CD4-positive, alpha-beta T cell (primary cell): ENCODE measurements at regions not wholly inside any gene's neighbourhood (a gene's known extent, or its start where the extent isn't known, plus 50 kb on each side); places are given as distances from the start of the nearest gene placed in this dataset.

ENCODE experiments used
- ATAC-seq: fragments of 200-7000 bp; cut with Tn5 transposase; one replicate; pipeline ENCODE4 v1.10.0; 2022; ENCODE audit warnings: mild to moderate bottlenecking; ENCODE audit not compliant: poor library complexity
- CTCF ChIA-PET: fragments of 350-600 bp; sonication (Branson Sonifier 250); formaldehyde crosslinking; loops from one replicate; lab custom pipeline; 2021; ENCODE audit warnings: antibody characterized with exemption, inconsistent platforms; lab: Charles Lee
- POLR2A ChIA-PET: fragments of 350-600 bp; sonication (Branson Sonifier 250); formaldehyde crosslinking; loops from one replicate; lab custom pipeline; 2021; ENCODE audit warnings: antibody characterized with exemption, inconsistent platforms; lab: Charles Lee
- DNase-seq, 14 experiments: peaks; one replicate each; pipeline ENCODE4 v3.0.0-alpha.2; 2013 to 2020; ENCODE audit warnings: mixed read lengths in 2 of 14
- H3K27ac ChIP-seq, 2 donors: one replicate each; pipeline versions ENCODE4 v1.5.1 to v1.7.0; 2013; ENCODE audit warnings: low read length in 2 of 2, low read depth in 1 of 2, mild to moderate bottlenecking in 1 of 2
- H3K27me3 ChIP-seq, 2 experiments: 1 replicate in 1 of 2; 2 replicates in 1 of 2; pipeline versions ENCODE4 v1.6.1 to v1.7.0; 2013; ENCODE audit warnings: low read length in 2 of 2, control low read depth in 1 of 2, mild to moderate bottlenecking in 1 of 2, moderate library complexity in 1 of 2; ENCODE audit not compliant: insufficient read depth in 2 of 2, control insufficient read depth in 1 of 2
- H3K36me3 ChIP-seq: one replicate; pipeline ENCODE4 v1.6.1; 2013; ENCODE audit warnings: low read length, control low read depth; ENCODE audit not compliant: insufficient read depth
- H3K4me1 ChIP-seq: one replicate; pipeline ENCODE4 v1.6.1; 2013; ENCODE audit warnings: low read length, control low read depth; ENCODE audit not compliant: insufficient read depth
- H3K4me3 ChIP-seq: one replicate; pipeline ENCODE4 v1.5.1; 2013; ENCODE audit warnings: mild to moderate bottlenecking, low read length, moderate library complexity
- H3K9me3 ChIP-seq, 2 experiments: 1 replicate in 1 of 2; 2 replicates in 1 of 2; pipeline versions ENCODE4 v1.6.1 to v1.7.0; 2013; ENCODE audit warnings: low read length in 2 of 2, mild to moderate bottlenecking in 2 of 2, control low read depth in 1 of 2, moderate library complexity in 1 of 2; ENCODE audit not compliant: control insufficient read depth in 1 of 2, insufficient read depth in 1 of 2
- H3K27ac Mint-ChIP-seq: one replicate; pipeline ENCODE4 v1.8.0; 2020; ENCODE audit warnings: mixed read lengths
- H3K27me3 Mint-ChIP-seq: one replicate; pipeline ENCODE4 v1.8.0; 2021; ENCODE audit warnings: mixed read lengths
- H3K36me3 Mint-ChIP-seq: one replicate; pipeline ENCODE4 v1.8.0; 2021; ENCODE audit warnings: low read depth, mixed read lengths
- H3K4me1 Mint-ChIP-seq: one replicate; pipeline ENCODE4 v1.8.0; 2021; ENCODE audit warnings: low read depth, mixed read lengths
- H3K4me3 Mint-ChIP-seq: one replicate; pipeline ENCODE4 v1.8.0; 2020; ENCODE audit warnings: mild to moderate bottlenecking, mixed read lengths
- H3K9me3 Mint-ChIP-seq: one replicate; pipeline ENCODE4 v1.8.0; 2020; ENCODE audit warnings: mixed read lengths
- intact Hi-C, 2 experiments: fragments of 100-400 bp; cut with DNase I in 1 of 2; cut with micrococcal nuclease in 1 of 2; formaldehyde crosslinking; loops; one replicate each; pipeline versions ENCODE4 v1.15.1 to v1.9.0; 2023 to 2025; cut with DNase I, micrococcal nuclease
- TF ChIP-seq, protein P1 (sequence below): fragments of 200-600 bp; IDR thresholded peaks from one replicate; pipeline ENCODE4 v1.8.0; 2022; ENCODE audit warnings: antibody characterized with exemption, mild to moderate bottlenecking

DNA sequence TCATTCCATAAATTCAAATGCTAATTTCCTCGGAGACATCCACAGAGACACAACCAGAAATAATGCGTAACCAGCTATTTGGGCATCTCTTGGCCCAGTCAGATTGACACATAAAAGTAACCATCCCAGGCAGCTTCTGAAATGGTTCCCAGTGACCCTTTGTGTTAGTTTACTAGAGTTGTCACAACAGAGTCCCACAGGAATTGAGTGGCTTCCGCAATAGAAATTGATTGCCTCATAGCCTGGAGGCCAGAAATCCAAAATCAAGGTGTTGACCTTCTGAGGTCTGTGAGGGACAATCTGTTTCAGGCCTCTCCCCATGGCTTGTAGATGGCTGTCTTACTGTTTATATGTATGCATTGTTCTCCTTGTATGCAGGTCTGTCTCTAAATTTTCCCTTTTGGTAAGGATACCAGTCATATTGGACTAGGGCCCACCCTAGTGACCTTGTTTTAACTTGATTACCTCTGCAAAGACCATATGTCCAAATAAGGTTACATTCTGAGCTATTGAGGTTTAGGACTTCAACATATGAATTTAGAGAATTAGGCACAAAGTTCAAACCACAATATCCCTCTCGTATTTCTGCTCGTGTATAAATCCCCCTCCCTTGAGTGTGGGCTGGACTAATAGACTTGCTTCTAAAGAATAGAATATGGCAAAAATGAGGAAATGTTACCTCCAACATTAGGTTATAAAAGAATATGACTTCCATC is 78.2 kb upstream of the FGGY start:
- H3K9me3 Mint-ChIP-seq, result no peaks in the 10 kb centered on the region
- no peak overlapping the region for H3K27ac Mint-ChIP-seq
- no peaks in the 10 kb centered on the region for H3K4me1 ChIP-seq
- H3K4me3 ChIP-seq, result no peak overlapping the region
- no peak for ATAC-seq
- DNase-seq, result no peak
- TF ChIP-seq, protein P1, sequence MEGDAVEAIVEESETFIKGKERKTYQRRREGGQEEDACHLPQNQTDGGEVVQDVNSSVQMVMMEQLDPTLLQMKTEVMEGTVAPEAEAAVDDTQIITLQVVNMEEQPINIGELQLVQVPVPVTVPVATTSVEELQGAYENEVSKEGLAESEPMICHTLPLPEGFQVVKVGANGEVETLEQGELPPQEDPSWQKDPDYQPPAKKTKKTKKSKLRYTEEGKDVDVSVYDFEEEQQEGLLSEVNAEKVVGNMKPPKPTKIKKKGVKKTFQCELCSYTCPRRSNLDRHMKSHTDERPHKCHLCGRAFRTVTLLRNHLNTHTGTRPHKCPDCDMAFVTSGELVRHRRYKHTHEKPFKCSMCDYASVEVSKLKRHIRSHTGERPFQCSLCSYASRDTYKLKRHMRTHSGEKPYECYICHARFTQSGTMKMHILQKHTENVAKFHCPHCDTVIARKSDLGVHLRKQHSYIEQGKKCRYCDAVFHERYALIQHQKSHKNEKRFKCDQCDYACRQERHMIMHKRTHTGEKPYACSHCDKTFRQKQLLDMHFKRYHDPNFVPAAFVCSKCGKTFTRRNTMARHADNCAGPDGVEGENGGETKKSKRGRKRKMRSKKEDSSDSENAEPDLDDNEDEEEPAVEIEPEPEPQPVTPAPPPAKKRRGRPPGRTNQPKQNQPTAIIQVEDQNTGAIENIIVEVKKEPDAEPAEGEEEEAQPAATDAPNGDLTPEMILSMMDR, result no peak
- CTCF ChIA-PET, result no interaction called here
- no peak overlapping the region for H3K27ac ChIP-seq
- no peaks in the 10 kb centered on the region for H3K27me3 Mint-ChIP-seq
- H3K4me3 Mint-ChIP-seq, result no peak overlapping the region
- H3K9me3 ChIP-seq, result no peaks in the 10 kb centered on the region
- no peaks in the 10 kb centered on the region for H3K27me3 ChIP-seq
- H3K36me3 Mint-ChIP-seq, result no peaks in the 10 kb centered on the region
- no peaks in the 10 kb centered on the region for H3K4me1 Mint-ChIP-seq
- POLR2A ChIA-PET, result no interaction called here
- H3K36me3 ChIP-seq, result no peaks in the 10 kb centered on the region
- intact Hi-C loops, result no loop called here

DNA sequence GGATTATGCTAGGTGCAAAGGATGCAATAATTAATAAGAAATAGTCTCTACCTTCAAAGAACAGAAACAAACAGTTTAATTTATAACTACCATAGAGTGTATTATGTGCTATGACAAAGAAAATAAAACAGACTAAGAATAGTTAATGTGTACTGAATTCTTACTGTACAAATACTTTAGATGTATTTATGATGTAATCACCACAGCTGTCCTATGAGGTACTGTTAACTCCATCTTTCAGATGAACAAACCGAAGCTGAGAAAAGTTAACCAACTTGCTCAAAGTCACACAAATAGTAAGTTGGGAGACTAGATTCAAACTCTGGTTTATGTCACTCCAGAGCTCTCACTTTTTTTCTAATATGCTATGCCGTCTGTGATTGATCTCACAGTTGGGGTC is 77.0 kb upstream of the FGGY start:
- H3K27ac Mint-ChIP-seq, result no peak overlapping the region
- DNase-seq (no peak), ATAC-seq (no peak)
- Histone ChIP-seq H3K36me3 (no peaks in the 10 kb centered on the region), H3K27me3 (no peaks in the 10 kb centered on the region), H3K9me3 (no peaks in the 10 kb centered on the region), H3K27ac (no peak overlapping the region), H3K4me1 (no peaks in the 10 kb centered on the region), H3K4me3 (no peak overlapping the region)
- ChIA-PET POLR2A (no interaction called here), CTCF (no interaction called here)
- no peaks in the 10 kb centered on the region for H3K9me3 Mint-ChIP-seq
- no peaks in the 10 kb centered on the region for H3K36me3 Mint-ChIP-seq
- TF ChIP-seq, protein P1, result no peak
- no peak overlapping the region for H3K4me3 Mint-ChIP-seq
- H3K4me1 Mint-ChIP-seq, result no peaks in the 10 kb centered on the region
- H3K27me3 Mint-ChIP-seq, result no peaks in the 10 kb centered on the region
- intact Hi-C loops, result no loop called here

DNA sequence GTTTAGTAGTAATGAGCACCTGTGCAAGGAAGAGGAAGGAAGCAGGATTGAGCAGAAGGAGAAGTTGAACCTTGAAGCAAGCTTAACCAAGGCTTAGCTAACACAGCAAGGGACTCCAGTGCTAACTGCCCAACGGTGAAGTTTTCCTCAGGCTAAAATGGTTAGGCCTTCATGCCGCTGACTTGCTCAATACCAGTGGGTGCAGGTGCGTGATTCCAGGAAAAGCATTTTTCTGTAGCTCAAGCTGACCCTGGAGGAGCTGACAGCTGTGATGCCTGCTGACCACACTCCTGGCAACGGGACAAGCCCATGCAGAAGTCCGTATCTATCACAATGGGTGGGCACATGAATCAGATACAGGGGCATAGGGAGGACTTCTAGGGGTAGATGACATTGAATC is 76.5 kb upstream of the FGGY start:
- Mint-ChIP-seq H3K9me3 (no peaks in the 10 kb centered on the region), H3K4me3 (no peak overlapping the region), H3K27me3 (no peaks in the 10 kb centered on the region), H3K27ac (no peak overlapping the region), H3K36me3 (no peaks in the 10 kb centered on the region), H3K4me1 (no peaks in the 10 kb centered on the region)
- H3K4me1 ChIP-seq, result no peaks in the 10 kb centered on the region
- no peaks in the 10 kb centered on the region for H3K9me3 ChIP-seq
- ChIA-PET CTCF (no interaction called here), POLR2A (no interaction called here)
- TF ChIP-seq, protein P1, result no peak
- DNase-seq, result no peak
- no peaks in the 10 kb centered on the region for H3K27me3 ChIP-seq
- intact Hi-C loops, result no loop called here
- no peak for ATAC-seq
- no peak overlapping the region for H3K4me3 ChIP-seq
- H3K27ac ChIP-seq, result no peak overlapping the region
- H3K36me3 ChIP-seq, result no peaks in the 10 kb centered on the region
